IMR-90 (cell line): ENCODE measurements at regions not wholly inside any gene's neighbourhood (a gene's known extent, or its start where the extent isn't known, plus 50 kb on each side); places are given as distances from the start of the nearest gene placed in this dataset.

Experiments used
- ATAC-seq: fragments of 200-7000 bp; cut with Tn5 transposase; 2 replicates; pipeline ENCODE4 v1.9.1; 2020; ENCODE audit warnings: low read depth, mild to moderate bottlenecking, moderate library complexity
- BruUV-seq: library from RNA; stranded (reverse); fragments of 400-500 nt; replicated peaks from 2 replicates; lab custom pipeline; 2021; lab: Mats Ljungman, UMichigan
- CTCF ChIA-PET: fragments of 300-600 bp; formaldehyde crosslinking; extraction: SDS; loops from one replicate; lab custom pipeline; 2021; ENCODE audit warnings: antibody characterized with exemption; lab: Yijun Ruan, JAX
- POLR2A ChIA-PET: fragments of 300-600 bp; sonication (Branson Sonifier 250); formaldehyde crosslinking; loops from one replicate; lab custom pipeline; 2022; ENCODE audit warnings: antibody characterized with exemption; ENCODE audit not compliant: unreplicated experiment; lab: Charles Lee
- DNase-seq: peaks from one replicate; pipeline ENCODE4 v3.0.0; 2013
- H2AFZ ChIP-seq: replicated peaks from 2 replicates; pipeline ENCODE3; 2013; ENCODE audit warnings: low read length, mild to moderate bottlenecking; ENCODE audit not compliant: poor library complexity
- H2AK5ac ChIP-seq: 2 replicates; pipeline ENCODE4 v1.6.1; 2013; ENCODE audit warnings: low read depth, low read length, inconsistent platforms
- H2AK9ac ChIP-seq: replicated peaks from 2 replicates; pipeline ENCODE3; 2013; ENCODE audit warnings: mild to moderate bottlenecking, low read depth, low read length, moderate library complexity; ENCODE audit not compliant: poor library complexity
- H2BK120ac ChIP-seq: 2 replicates; pipeline ENCODE4 v1.6.1; 2013; ENCODE audit warnings: low read depth, low read length, inconsistent platforms
- H2BK15ac ChIP-seq: 3 replicates; pipeline ENCODE4 v1.6.1; 2013; ENCODE audit warnings: low read depth, low read length, inconsistent platforms
- H2BK20ac ChIP-seq: 2 replicates; pipeline ENCODE4 v1.6.1; 2013; ENCODE audit warnings: low read depth, mild to moderate bottlenecking, inconsistent platforms, low read length, moderate library complexity
- H2BK5ac ChIP-seq: 2 replicates; pipeline ENCODE4 v1.6.1; 2013; ENCODE audit warnings: mild to moderate bottlenecking, low read depth, low read length, inconsistent platforms; ENCODE audit not compliant: poor library complexity, severe bottlenecking
- H3K14ac ChIP-seq: replicated peaks from 2 replicates; pipeline ENCODE4 v1.6.1; 2013; ENCODE audit warnings: low read depth, low read length, inconsistent platforms
- H3K18ac ChIP-seq: 2 replicates; pipeline ENCODE4 v1.6.1; 2013; ENCODE audit warnings: low read depth, low read length, control low read depth
- H3K23ac ChIP-seq: 2 replicates; pipeline ENCODE4 v1.6.1; 2013; ENCODE audit warnings: low read depth, low read length, inconsistent platforms
- H3K27ac ChIP-seq: 2 replicates; pipeline ENCODE4 v1.5.1; 2013; ENCODE audit warnings: mild to moderate bottlenecking, control low read depth, low read length; ENCODE audit not compliant: insufficient read depth
- H3K27me3 ChIP-seq: 2 replicates; pipeline ENCODE4 v1.6.1; 2013; ENCODE audit warnings: low read length; ENCODE audit not compliant: control insufficient read depth, insufficient read depth
- H3K36me3 ChIP-seq: 2 replicates; pipeline ENCODE4 v1.6.1; 2013; ENCODE audit warnings: low read length, mixed read lengths; ENCODE audit not compliant: control insufficient read depth, insufficient read depth
- H3K4ac ChIP-seq: 2 replicates; pipeline ENCODE4 v1.6.1; 2013; ENCODE audit warnings: low read depth, low read length, inconsistent platforms
- H3K4me1 ChIP-seq: 2 replicates; pipeline ENCODE4 v1.6.1; 2013; ENCODE audit warnings: low read length, mixed read lengths; ENCODE audit not compliant: control insufficient read depth, insufficient read depth
- H3K4me2 ChIP-seq: 2 replicates; pipeline ENCODE4 v1.6.1; 2013; ENCODE audit warnings: low read depth, mild to moderate bottlenecking, control low read depth, low read length, moderate library complexity
- H3K4me3 ChIP-seq: 2 replicates; pipeline ENCODE4 v1.5.1; 2013; ENCODE audit warnings: low read depth, mild to moderate bottlenecking, control low read depth, low read length, moderate library complexity; ENCODE audit not compliant: insufficient read depth
- H3K56ac ChIP-seq: 2 replicates; pipeline ENCODE4 v1.6.1; 2013; ENCODE audit warnings: low read length, inconsistent platforms; ENCODE audit not compliant: insufficient read depth; ENCODE audit errors: extremely low read depth
- H3K79me1 ChIP-seq, 2 experiments: 2 replicates each; pipeline ENCODE4 v1.6.1; 2013; ENCODE audit warnings: low read length in 2 of 2, inconsistent platforms in 1 of 2, low read depth in 1 of 2
- H3K9ac ChIP-seq: 2 replicates; pipeline ENCODE4 v1.6.1; 2013; ENCODE audit warnings: low read depth, low read length, control low read depth
- H3K9me1 ChIP-seq: 2 replicates; pipeline ENCODE4 v1.6.1; 2013; ENCODE audit warnings: low read length, inconsistent platforms; ENCODE audit not compliant: insufficient read depth
- H3K9me3 ChIP-seq: 2 replicates; pipeline ENCODE4 v1.6.1; 2013; ENCODE audit warnings: low read length; ENCODE audit not compliant: control insufficient read depth, insufficient read depth
- H4K20me1 ChIP-seq: 2 replicates; pipeline ENCODE4 v1.6.1; 2013; ENCODE audit warnings: low read length, inconsistent platforms; ENCODE audit not compliant: insufficient read depth
- H4K5ac ChIP-seq: 2 replicates; pipeline ENCODE4 v1.6.1; 2013; ENCODE audit warnings: mild to moderate bottlenecking, low read depth, low read length, control low read depth
- H4K8ac ChIP-seq, 2 experiments: 2 replicates each; pipeline ENCODE4 v1.6.1; 2013; ENCODE audit warnings: low read depth in 2 of 2, low read length in 2 of 2, control low read depth in 1 of 2, inconsistent platforms in 1 of 2
- H4K91ac ChIP-seq: 2 replicates; pipeline ENCODE4 v1.6.1; 2013; ENCODE audit warnings: low read depth, low read length, inconsistent platforms; ENCODE audit not compliant: insufficient read depth
- BHLHE40 ChIP-seq: fragments of 150-350 bp; IDR thresholded peaks from 2 replicates; pipeline ENCODE4 v1.6.1; 2016; ENCODE audit warnings: mild to moderate bottlenecking, low read depth, low read length
- CEBPB ChIP-seq: IDR thresholded peaks from 2 replicates; pipeline ENCODE4 v1.6.1; 2012; ENCODE audit warnings: low read depth, low read length, improper control_type of control experiment
- CHD1 ChIP-seq: IDR thresholded peaks from 2 replicates; pipeline ENCODE4 v1.6.1; 2012; ENCODE audit warnings: low read depth, low read length, improper control_type of control experiment
- CTCF ChIP-seq: conservative IDR thresholded peaks from 2 replicates; pipeline ENCODE4 v1.5.1; 2012; ENCODE audit warnings: mild to moderate bottlenecking, low read depth, low read length, improper control_type of control experiment
- ELK1 ChIP-seq: fragments of 150-350 bp; IDR thresholded peaks from 2 replicates; pipeline ENCODE4 v1.6.1; 2016; ENCODE audit warnings: low read depth, mild to moderate bottlenecking, low read length, moderate library complexity, borderline replicate concordance
- FOS ChIP-seq: fragments of 150-350 bp; IDR thresholded peaks from 2 replicates; pipeline ENCODE4 v1.6.1; 2016; ENCODE audit warnings: low read depth, low read length
- MAFK ChIP-seq: IDR thresholded peaks from 2 replicates; pipeline ENCODE4 v1.6.1; 2012; ENCODE audit warnings: low read depth, low read length, improper control_type of control experiment
- MAZ ChIP-seq: IDR thresholded peaks from 2 replicates; pipeline ENCODE4 v1.6.1; 2012; ENCODE audit warnings: low read depth, mild to moderate bottlenecking, low read length, improper control_type of control experiment, moderate library complexity, borderline replicate concordance
- MXI1 ChIP-seq: IDR thresholded peaks from 2 replicates; pipeline ENCODE4 v1.6.1; 2012; ENCODE audit warnings: low read depth, mild to moderate bottlenecking, low read length, moderate library complexity, borderline replicate concordance
- NFE2L2 ChIP-seq: fragments of 150-350 bp; IDR thresholded peaks from 2 replicates; pipeline ENCODE4 v1.6.1; 2016; ENCODE audit warnings: low read depth, mild to moderate bottlenecking, low read length
- POLR2A ChIP-seq: IDR thresholded peaks from 2 replicates; pipeline ENCODE4 v1.6.1; 2012; ENCODE audit warnings: mild to moderate bottlenecking, low read depth, low read length
- RAD21 ChIP-seq: IDR thresholded peaks from 2 replicates; pipeline ENCODE4 v1.6.1; 2012; ENCODE audit warnings: low read length, improper control_type of control experiment
- RCOR1 ChIP-seq: IDR thresholded peaks from 2 replicates; pipeline ENCODE4 v1.6.1; 2012; ENCODE audit warnings: mild to moderate bottlenecking, low read length, improper control_type of control experiment; ENCODE audit not compliant: insufficient replicate concordance
- RFX5 ChIP-seq: IDR thresholded peaks from 2 replicates; pipeline ENCODE4 v1.8.0; 2012; ENCODE audit warnings: low read depth, mild to moderate bottlenecking, low read length, moderate library complexity
- SMC3 ChIP-seq: fragments of 150-350 bp; IDR thresholded peaks from 2 replicates; pipeline ENCODE4 v1.6.1; 2016; ENCODE audit warnings: low read depth, mild to moderate bottlenecking, antibody characterized with exemption, low read length, moderate library complexity
- USF2 ChIP-seq: fragments of 150-350 bp; IDR thresholded peaks from 2 replicates; pipeline ENCODE4 v1.6.1; 2017; ENCODE audit warnings: mild to moderate bottlenecking, antibody characterized with exemption, low read length, low read depth
- dilution Hi-C: fragments of 300-500 bp; cut with HindIII; formaldehyde crosslinking; loops from one replicate; pipeline ENCODE4 v1.14.3; 2018; ENCODE audit warnings: low sequenced_read_pairs; ENCODE audit not compliant: unreplicated experiment
- in situ Hi-C: fragments of 300-500 bp; cut with MboI; formaldehyde crosslinking; loops from 3 replicates; pipeline ENCODE4 v1.14.3; 2019; ENCODE audit warnings: low sequenced_read_pairs, inconsistent platforms, mixed read lengths
- intact Hi-C: fragments of 100-400 bp; cut with micrococcal nuclease; formaldehyde crosslinking; loops from 2 replicates; pipeline ENCODE4 v1.10.0; 2022

GRCh38 chr18:38470421-38470820, 904.8 kb upstream of the CELF4 start:
- no peak overlapping the region for H2BK5ac ChIP-seq
- dilution Hi-C loops: no loop called here
- no peak overlapping the region for H3K56ac ChIP-seq
- no peaks in the 10 kb centered on the region for H3K36me3 ChIP-seq
- intact Hi-C loops: no loop called here
- H3K4me2 ChIP-seq: no peak overlapping the region
- H3K79me1 ChIP-seq: no peaks in the 10 kb centered on the region
- H4K91ac ChIP-seq: no peak overlapping the region
- H3K27me3 ChIP-seq: no peaks in the 10 kb centered on the region
- ChIA-PET POLR2A (no interaction called here), CTCF (no interaction called here)
- no peak overlapping the region for H3K27ac ChIP-seq
- no peak overlapping the region for H2BK120ac ChIP-seq
- no peaks in the 10 kb centered on the region for H4K20me1 ChIP-seq
- H4K8ac ChIP-seq: no peak overlapping the region
- no peak for DNase-seq
- no peak overlapping the region for H3K4ac ChIP-seq
- peaks cover 6% of the 10 kb centered on the region; the same call in 1 of the 2 replicates for H3K9me3 ChIP-seq
- H3K9ac ChIP-seq: no peak overlapping the region
- no peak overlapping the region for H2AK5ac ChIP-seq
- in situ Hi-C loops: no loop called here
- no peak overlapping the region for H4K5ac ChIP-seq
- H3K4me3 ChIP-seq: no peak overlapping the region
- no peak overlapping the region for H3K18ac ChIP-seq
- TF ChIP-seq POLR2A (no peak), CEBPB (no peak), CHD1 (no peak), MAZ (no peak), MAFK (no peak), MXI1 (no peak), CTCF (no peak), RFX5 (no peak), ELK1 (no peak), SMC3 (no peak), BHLHE40 (no peak), FOS (no peak), RCOR1 (no peak), NFE2L2 (no peak), USF2 (no peak), RAD21 (no peak)
- no peak overlapping the region for H3K14ac ChIP-seq
- no peak for ATAC-seq
- H2BK15ac ChIP-seq: no peak overlapping the region
- no TSS peak for BruUV-seq
- H2AFZ ChIP-seq: no peak overlapping the region
- no peaks in the 10 kb centered on the region for H3K9me1 ChIP-seq
- H3K4me1 ChIP-seq: no peaks in the 10 kb centered on the region
- no peak overlapping the region for H2AK9ac ChIP-seq
- no peak overlapping the region for H2BK20ac ChIP-seq
- H3K23ac ChIP-seq: no peak overlapping the region
